ENCODE measurements at regions not wholly inside any gene's neighbourhood (a gene's known extent, or its start where the extent isn't known, plus 50 kb on each side); places are given as distances from the start of the nearest gene placed in this dataset.

GRCh38 chr3:18891641-18892040 lies 256.7 kb upstream of the KCNH8 start:
- TF ChIP-seq CTCF (IDR thresholded peaks at IDR 0.05) (no peak), POLR2A (IDR thresholded peaks at IDR 0.05) (no peak)

All from right lobe of liver (tissue), 4 donors.